Testis (tissue), 2 donors: ENCODE measurements at regions not wholly inside any gene's neighbourhood (a gene's known extent, or its start where the extent isn't known, plus 50 kb on each side); places are given as distances from the start of the nearest gene placed in this dataset.

Experiments used
- CTCF ChIP-seq, 3 experiments: fragments of 450-650 bp in 2 of 3; fragments of 200-600 bp in 1 of 3; sonication (generic) in 1 of 3; IDR thresholded peaks; one replicate each; pipeline ENCODE4 v1.5.1; 2016 to 2019; ENCODE audit warnings: antibody characterized with exemption in 3 of 3, mild to moderate bottlenecking in 2 of 3, moderate library complexity in 1 of 3
- POLR2A ChIP-seq: fragments of 450-650 bp; IDR thresholded peaks from one replicate; pipeline ENCODE4 v1.6.1; 2017; ENCODE audit warnings: antibody characterized with exemption, mild to moderate bottlenecking, moderate library complexity

DNA sequence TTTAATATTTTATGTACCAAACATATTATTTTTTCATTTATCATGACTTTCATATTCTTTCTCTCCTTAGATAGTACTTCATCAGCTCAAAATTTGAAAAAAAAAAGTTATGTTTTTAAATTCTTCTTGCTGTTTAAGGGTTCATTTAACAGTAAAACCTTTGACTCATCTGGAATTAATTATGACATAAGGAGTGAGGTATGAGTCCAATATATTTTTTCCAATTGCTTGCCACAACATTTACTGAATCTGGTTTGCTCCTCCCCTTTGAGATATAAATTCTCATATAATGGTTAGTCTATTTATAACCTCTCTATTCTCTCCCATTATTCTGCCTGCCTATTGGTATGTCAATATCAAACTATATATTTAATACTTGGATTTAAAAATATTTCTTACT lies 387.8 kb downstream of the TUSC7 start:
- no peak for TF ChIP-seq CTCF (IDR thresholded peaks at IDR 0.05)
- TF ChIP-seq POLR2A: no peak
